Skeletal muscle tissue (tissue), 3 donors: ENCODE measurements at regions not wholly inside any gene's neighbourhood (a gene's known extent, or its start where the extent isn't known, plus 50 kb on each side); places are given as distances from the start of the nearest gene placed in this dataset.

Experiments used
- H3K27ac ChIP-seq: one replicate; pipeline ENCODE4 v1.7.0; 2013; ENCODE audit warnings: mild to moderate bottlenecking, low read depth, low read length, inconsistent platforms
- H3K27me3 ChIP-seq, 3 donors: one replicate each; pipeline ENCODE4 v1.7.0; 2013; ENCODE audit warnings: low read length in 3 of 3; ENCODE audit not compliant: control insufficient read depth in 3 of 3, insufficient read depth in 3 of 3
- H3K36me3 ChIP-seq, 3 donors: one replicate each; pipeline ENCODE4 v1.7.0; 2013; ENCODE audit warnings: low read length in 3 of 3; ENCODE audit not compliant: control insufficient read depth in 3 of 3, insufficient read depth in 3 of 3
- H3K4me1 ChIP-seq, 3 donors: one replicate each; pipeline ENCODE4 v1.7.0; 2013; ENCODE audit warnings: low read length in 3 of 3, mild to moderate bottlenecking in 3 of 3; ENCODE audit not compliant: control insufficient read depth in 3 of 3, insufficient read depth in 3 of 3
- H3K4me3 ChIP-seq, 3 donors: one replicate each; pipeline ENCODE4 v1.7.0; 2013; ENCODE audit warnings: low read length in 3 of 3
- H3K9ac ChIP-seq, 3 donors: one replicate each; pipeline ENCODE4 v1.7.0; 2013; ENCODE audit warnings: low read length in 3 of 3, mild to moderate bottlenecking in 3 of 3, moderate library complexity in 2 of 3, low read depth in 1 of 3
- H3K9me3 ChIP-seq, 3 donors: one replicate each; pipeline ENCODE4 v1.7.0; 2013; ENCODE audit warnings: low read length in 3 of 3; ENCODE audit not compliant: control insufficient read depth in 3 of 3
- donor health status: Osteomylitis.

- no peaks in the 10 kb centered on the region for H3K9me3 ChIP-seq
- H3K9ac ChIP-seq = no peak overlapping the region
- no peaks in the 10 kb centered on the region for H3K27me3 ChIP-seq
- no peak overlapping the region for H3K27ac ChIP-seq
- H3K4me1 ChIP-seq = no peaks in the 10 kb centered on the region
- no peaks in the 10 kb centered on the region for H3K36me3 ChIP-seq
- H3K4me3 ChIP-seq = no peak overlapping the region
Measured at GRCh38 chr5:74116266-74116665, 490.3 kb downstream of the ARHGEF28 start.

- H3K9ac ChIP-seq = no peak overlapping the region
- H3K27ac ChIP-seq = no peak overlapping the region
- no peaks in the 10 kb centered on the region for H3K27me3 ChIP-seq
- H3K4me3 ChIP-seq = no peak overlapping the region
- no peaks in the 10 kb centered on the region for H3K4me1 ChIP-seq
- no peaks in the 10 kb centered on the region for H3K36me3 ChIP-seq
- H3K9me3 ChIP-seq = no peaks in the 10 kb centered on the region
Measured at GRCh38 chr5:74113927-74114326, 487.9 kb downstream of the ARHGEF28 start.

GRCh38 chr5:74113196-74113540 lies 487.2 kb downstream of the ARHGEF28 start:
- Histone ChIP-seq H3K36me3 (no peaks in the 10 kb centered on the region), H3K4me3 (no peak overlapping the region), H3K27ac (no peak overlapping the region), H3K9me3 (no peaks in the 10 kb centered on the region), H3K4me1 (no peaks in the 10 kb centered on the region), H3K27me3 (no peaks in the 10 kb centered on the region), H3K9ac (no peak overlapping the region)

- Histone ChIP-seq H3K9me3 (no peaks in the 10 kb centered on the region), H3K27me3 (no peaks in the 10 kb centered on the region), H3K27ac (no peak overlapping the region), H3K4me3 (no peak overlapping the region), H3K9ac (no peak overlapping the region), H3K4me1 (peaks cover 0 to 4% (median 0%) of the 10 kb centered on the region in 3 donors), H3K36me3 (no peaks in the 10 kb centered on the region)
Measured at GRCh38 chr5:74112372-74113195, 486.6 kb downstream of the ARHGEF28 start.

GRCh38 chr5:74111764-74112163 lies 485.8 kb downstream of the ARHGEF28 start:
- H3K27me3 ChIP-seq = no peaks in the 10 kb centered on the region
- no peaks in the 10 kb centered on the region for H3K36me3 ChIP-seq
- H3K27ac ChIP-seq = no peak overlapping the region

GRCh38 chr5:74109344-74109743 lies 483.3 kb downstream of the ARHGEF28 start:
- Histone ChIP-seq H3K9ac (no peak overlapping the region), H3K27me3 (no peaks in the 10 kb centered on the region), H3K4me1 (peaks cover 3 to 6% (median 6%) of the 10 kb centered on the region in 3 donors), H3K27ac (no peak overlapping the region), H3K4me3 (no peak overlapping the region), H3K9me3 (no peaks in the 10 kb centered on the region), H3K36me3 (no peaks in the 10 kb centered on the region)

More at GRCh38 chr5:74111764-74112163, 485.8 kb downstream of the ARHGEF28 start:
- no peak overlapping the region for H3K4me3 ChIP-seq
- no peaks in the 10 kb centered on the region for H3K9me3 ChIP-seq
- H3K9ac ChIP-seq = no peak overlapping the region
- H3K4me1 ChIP-seq = peaks cover 0 to 6% (median 0%) of the 10 kb centered on the region in 3 donors

- peak overlapping the region; percentile 9 for H3K27ac ChIP-seq
- H3K27me3 ChIP-seq = no peaks in the 10 kb centered on the region
- no peaks in the 10 kb centered on the region for H3K36me3 ChIP-seq
- H3K4me1 ChIP-seq = peaks cover 3 to 6% (median 6%) of the 10 kb centered on the region in 3 donors
- H3K4me3 ChIP-seq = no peak overlapping the region
- H3K9ac ChIP-seq = no peak overlapping the region
- no peaks in the 10 kb centered on the region for H3K9me3 ChIP-seq
Measured at GRCh38 chr5:74107899-74108298, 481.9 kb downstream of the ARHGEF28 start.

- H3K4me3 ChIP-seq = no peak overlapping the region
Measured at GRCh38 chr5:74105126-74105780, 479.3 kb downstream of the ARHGEF28 start.

GRCh38 chr5:74103131-74104023 lies 477.4 kb downstream of the ARHGEF28 start:
- no peaks in the 10 kb centered on the region for H3K27me3 ChIP-seq

More at GRCh38 chr5:74105126-74105780, 479.3 kb downstream of the ARHGEF28 start:
- Histone ChIP-seq H3K4me1 (peaks cover 3 to 6% (median 6%) of the 10 kb centered on the region in 3 donors), H3K9me3 (no peaks in the 10 kb centered on the region), H3K36me3 (no peaks in the 10 kb centered on the region), H3K9ac (no peak overlapping the region), H3K27me3 (no peaks in the 10 kb centered on the region), H3K27ac (no peak overlapping the region)

More at GRCh38 chr5:74103131-74104023, 477.4 kb downstream of the ARHGEF28 start:
- Histone ChIP-seq H3K36me3 (no peaks in the 10 kb centered on the region), H3K9me3 (peaks cover 0 to 3% (median 0%) of the 10 kb centered on the region in 3 donors), H3K9ac (no peak overlapping the region), H3K4me3 (no peak overlapping the region), H3K4me1 (peaks cover 3 to 8% (median 6%) of the 10 kb centered on the region in 3 donors), H3K27ac (no peak overlapping the region)
